SK-N-SH (cell line): ENCODE measurements at regions not wholly inside any gene's neighbourhood (a gene's known extent, or its start where the extent isn't known, plus 50 kb on each side); places are given as distances from the start of the nearest gene placed in this dataset.

ENCODE experiments used
- CTCF ChIA-PET: fragments of 300-600, 350-600 bp; formaldehyde crosslinking; extraction: SDS; loops from one replicate; lab custom pipeline; 2021; lab: Yijun Ruan, JAX
- POLR2A ChIA-PET: fragments of 350-600 bp; sonication (Branson Sonifier 250); formaldehyde crosslinking; extraction: SDS; loops from one replicate; lab custom pipeline; 2020; ENCODE audit warnings: antibody characterized with exemption, inconsistent platforms; lab: Yijun Ruan, JAX
- DNase-seq: peaks from one replicate; pipeline ENCODE4 v3.0.0; 2012
- H2AFZ ChIP-seq: fragments of 200-600 bp; sonication (generic); 2 replicates; pipeline ENCODE4 v1.8.1; 2016; ENCODE audit warnings: antibody characterized with exemption, mild to moderate bottlenecking, low read depth
- H3F3A ChIP-seq: fragments of 200-600 bp; sonication (generic); replicated peaks from 2 replicates; pipeline ENCODE3; 2016; ENCODE audit warnings: antibody characterized with exemption, mild to moderate bottlenecking; ENCODE audit not compliant: insufficient read depth
- H3K27ac ChIP-seq, 2 experiments: fragments of 200-500 bp in 1 of 2; fragments of 200-600 bp in 1 of 2; sonication (Bioruptor generic) in 1 of 2; sonication (generic), shearing (Covaris generic) in 1 of 2; 2 replicates each; pipeline versions ENCODE4 v1.5.1 to v1.6.1; 2014 to 2016; ENCODE audit warnings: low read depth in 2 of 2, inconsistent platforms in 1 of 2, low read length in 1 of 2, mild to moderate bottlenecking in 1 of 2, mixed read lengths in 1 of 2
- H3K27me3 ChIP-seq: fragments of 200-600 bp; sonication (generic), shearing (Covaris generic); 2 replicates; pipeline ENCODE4 v1.6.1; 2016; ENCODE audit warnings: mixed run types; ENCODE audit not compliant: insufficient read depth
- H3K36me3 ChIP-seq, 2 experiments: fragments of 200-500 bp in 1 of 2; fragments of 200-600 bp in 1 of 2; sonication (Bioruptor generic) in 1 of 2; sonication (generic) in 1 of 2; replicated peaks in 1 of 2; 2 replicates each; pipeline versions ENCODE3 to v1.5.1; 2014 to 2016; ENCODE audit warnings: low read length in 1 of 2, mild to moderate bottlenecking in 1 of 2; ENCODE audit not compliant: insufficient read depth in 2 of 2, control insufficient read depth in 1 of 2
- H3K4me1 ChIP-seq, 2 experiments: fragments of 200-500 bp in 1 of 2; fragments of 200-600 bp in 1 of 2; sonication (Bioruptor generic) in 1 of 2; sonication (generic), shearing (Covaris generic) in 1 of 2; 2 replicates each; pipeline versions ENCODE4 v1.5.1 to v1.6.1; 2014 to 2016; ENCODE audit warnings: low read depth in 1 of 2, low read length in 1 of 2, mixed run types in 1 of 2; ENCODE audit not compliant: insufficient read depth in 2 of 2, control insufficient read depth in 1 of 2
- H3K4me2 ChIP-seq: fragments of 200-600 bp; sonication (generic), shearing (Covaris generic); 2 replicates; pipeline ENCODE4 v1.6.1; 2017; ENCODE audit warnings: mixed run types
- H3K4me3 ChIP-seq, 2 experiments: fragments of 200-500 bp in 1 of 2; fragments of 200-600 bp in 1 of 2; sonication (Bioruptor generic) in 1 of 2; sonication (generic), shearing (Covaris generic) in 1 of 2; 2 replicates each; pipeline versions ENCODE4 v1.5.1 to v1.8.1; 2014 to 2016; ENCODE audit warnings: low read depth in 2 of 2, inconsistent platforms in 1 of 2, low read length in 1 of 2, mild to moderate bottlenecking in 1 of 2, mixed read lengths in 1 of 2, moderate library complexity in 1 of 2
- H3K79me2 ChIP-seq: fragments of 200-600 bp; sonication (generic); 2 replicates; pipeline ENCODE4 v1.8.1; 2017; ENCODE audit warnings: mild to moderate bottlenecking; ENCODE audit not compliant: insufficient read depth
- H3K9ac ChIP-seq: fragments of 200-600 bp; sonication (generic); 2 replicates; pipeline ENCODE4 v1.6.1; 2017; ENCODE audit warnings: mixed run types
- H3K9me2 ChIP-seq: fragments of 200-600 bp; sonication (generic); 2 replicates; pipeline ENCODE4 v1.6.1; 2017; ENCODE audit warnings: mixed run types
- H3K9me3 ChIP-seq: fragments of 200-600 bp; sonication (generic); 2 replicates; pipeline ENCODE4 v1.6.1; 2017; ENCODE audit warnings: mixed run types, mild to moderate bottlenecking, moderate library complexity
- H4K20me1 ChIP-seq: fragments of 200-600 bp; sonication (generic); 2 replicates; pipeline ENCODE4 v1.6.1; 2017; ENCODE audit warnings: mild to moderate bottlenecking, mixed run types; ENCODE audit not compliant: insufficient read depth
- CHD2 ChIP-seq: fragments of 150-350 bp; IDR thresholded peaks from 2 replicates; pipeline ENCODE4 v1.6.1; 2018; ENCODE audit warnings: low read length; ENCODE audit not compliant: partially characterized antibody
- CTCF ChIP-seq: fragments of 200-600 bp; sonication (generic); IDR thresholded peaks from 2 replicates; pipeline ENCODE4 v1.6.1; 2017; ENCODE audit warnings: antibody characterized with exemption, mild to moderate bottlenecking, moderate library complexity
- FOXJ3 ChIP-seq: sonication (generic); formaldehyde crosslinking; IDR thresholded peaks from 2 replicates; pipeline ENCODE4 v1.5.1; 2020; ENCODE audit warnings: mild to moderate bottlenecking, missing genetic modification reagents
- FOXM1 ChIP-seq: IDR thresholded peaks from 2 replicates; pipeline ENCODE4 v1.4.0; 2012; ENCODE audit warnings: low read depth, mild to moderate bottlenecking
- GABPA ChIP-seq: IDR thresholded peaks from 2 replicates; pipeline ENCODE4 v1.4.0; 2012; ENCODE audit warnings: low read depth, mild to moderate bottlenecking
- IRF3 ChIP-seq: fragments of 150-350 bp; IDR thresholded peaks from 2 replicates; pipeline ENCODE4 v1.6.1; 2016; ENCODE audit warnings: mild to moderate bottlenecking, low read depth, low read length
- JUND ChIP-seq: IDR thresholded peaks from 2 replicates; pipeline ENCODE4 v1.4.0; 2012
- MAX ChIP-seq: IDR thresholded peaks from 2 replicates; pipeline ENCODE4 v1.4.0; 2012; ENCODE audit warnings: low read depth
- NFIC ChIP-seq: IDR thresholded peaks from 2 replicates; pipeline ENCODE4 v1.4.0; 2012; ENCODE audit warnings: borderline replicate concordance
- RCOR1 ChIP-seq: fragments of 150-350 bp; IDR thresholded peaks from 2 replicates; pipeline ENCODE4 v1.6.1; 2017; ENCODE audit warnings: antibody characterized with exemption, low read length
- REST ChIP-seq: IDR thresholded peaks from 2 replicates; pipeline ENCODE4 v1.6.1; 2012; ENCODE audit warnings: mild to moderate bottlenecking, low read depth, low read length, moderate library complexity
- RXRA ChIP-seq: IDR thresholded peaks from 2 replicates; pipeline ENCODE4 v1.4.0; 2012; ENCODE audit warnings: low read depth, mild to moderate bottlenecking, borderline replicate concordance
- USF1 ChIP-seq: IDR thresholded peaks from 2 replicates; pipeline ENCODE4 v1.4.0; 2012; ENCODE audit warnings: low read depth, borderline replicate concordance
- USF2 ChIP-seq: fragments of 150-350 bp; IDR thresholded peaks from 2 replicates; pipeline ENCODE4 v1.6.1; 2017; ENCODE audit warnings: antibody characterized with exemption, low read length, low read depth, borderline replicate concordance
- WGBS: methylation state at CpG from one replicate; pipeline ENCODE4 v1.1.6; 2017; ENCODE audit warnings: low lambda C conversion rate; 5-methylcytosine and 5-hydroxymethylcytosine counted together

- Histone ChIP-seq H3K27me3 (no peaks in the 10 kb centered on the region), H3K27ac (no peak overlapping the region), H3K4me1 (no peaks in the 10 kb centered on the region), H3K36me3 (no peaks in the 10 kb centered on the region), H3K9ac (no peak overlapping the region), H3K9me2 (no peaks in the 10 kb centered on the region), H3K79me2 (no peaks in the 10 kb centered on the region), H3K9me3 (no peaks in the 10 kb centered on the region), H2AFZ (no peak overlapping the region), H4K20me1 (no peaks in the 10 kb centered on the region), H3F3A (no peaks in the 10 kb centered on the region), H3K4me2 (no peak overlapping the region), H3K4me3 (no peak overlapping the region)
- DNase-seq, result no peak
- 63% methylated on average over 1 of the region's 1 CpG for WGBS
- POLR2A ChIA-PET, result no interaction called here
- CTCF ChIA-PET, result no interaction called here
- no peak for TF ChIP-seq JUND
- no peak for TF ChIP-seq CTCF
- TF ChIP-seq USF1, result no peak
- no peak for TF ChIP-seq IRF3
- no peak for TF ChIP-seq FOXJ3 (CRISPR knock-in tag)
- TF ChIP-seq RXRA, result no peak
- no peak for TF ChIP-seq MAX
- TF ChIP-seq NFIC, result no peak
Observed at GRCh38 chrX:57204306-57204705, 67.1 kb upstream of the SPIN2A start.

- H3F3A ChIP-seq, result no peaks in the 10 kb centered on the region
- no peaks in the 10 kb centered on the region for H3K79me2 ChIP-seq
- POLR2A ChIA-PET, result no interaction called here
- no peak for TF ChIP-seq USF2
- no peak for TF ChIP-seq GABPA
- TF ChIP-seq RCOR1, result no peak
- no peak for TF ChIP-seq CTCF
- TF ChIP-seq MAX, result no peak
- no peak for TF ChIP-seq FOXM1
- no peak for TF ChIP-seq CHD2
- TF ChIP-seq IRF3, result no peak
- no peak for TF ChIP-seq REST
Observed at GRCh38 chrX:57211906-57212305, 74.6 kb upstream of the FAAH2 start.

More at GRCh38 chrX:57211906-57212305, 74.6 kb upstream of the FAAH2 start:
- no peaks in the 10 kb centered on the region for H3K9me3 ChIP-seq
- CTCF ChIA-PET, result interaction anchor here (1.2 kb wide), 1 partner anchor 13 kb away, joined by 3 read pairs; no protein-coding TSS in a partner anchor
- WGBS, result 50% methylated on average over 1 of the region's 1 CpG
- no peak overlapping the region for H2AFZ ChIP-seq
- no peak overlapping the region for H3K27ac ChIP-seq
- H3K4me1 ChIP-seq, result no peaks in the 10 kb centered on the region
- H3K36me3 ChIP-seq, result no peaks in the 10 kb centered on the region
- no peak overlapping the region for H3K4me2 ChIP-seq
- H4K20me1 ChIP-seq, result no peaks in the 10 kb centered on the region
- DNase-seq, result no peak
- no peak overlapping the region for H3K4me3 ChIP-seq
- no peaks in the 10 kb centered on the region for H3K9me2 ChIP-seq
- no peak overlapping the region for H3K9ac ChIP-seq
- no peaks in the 10 kb centered on the region for H3K27me3 ChIP-seq
